COLO668 (cell line): ENCODE measurements at regions not wholly inside any gene's neighbourhood (a gene's known extent, or its start where the extent isn't known, plus 50 kb on each side); places are given as distances from the start of the nearest gene placed in this dataset.
A peak's percentile ranks its signal among the peaks of the same experiment; 100 is the strongest.
"Not testable (repeated sequence)": the region's sequence is repeated elsewhere in the genome, so short reads cannot be mapped to it uniquely, and the experiment has no call there.

Experiments
- DNase-seq: peaks from one replicate; lab custom pipeline; 2025; ENCODE audit not compliant: unreplicated experiment; lab: John Stamatoyannopoulos, UW

GRCh38 chr13:75968103-75968838 lies 332.1 kb downstream of the LMO7 start:
- DNase-seq, result no peak

- no peak for DNase-seq
These were observed 327.2 kb downstream of the LMO7 start for GRCh38 chr13:75963302-75963701.

DNA sequence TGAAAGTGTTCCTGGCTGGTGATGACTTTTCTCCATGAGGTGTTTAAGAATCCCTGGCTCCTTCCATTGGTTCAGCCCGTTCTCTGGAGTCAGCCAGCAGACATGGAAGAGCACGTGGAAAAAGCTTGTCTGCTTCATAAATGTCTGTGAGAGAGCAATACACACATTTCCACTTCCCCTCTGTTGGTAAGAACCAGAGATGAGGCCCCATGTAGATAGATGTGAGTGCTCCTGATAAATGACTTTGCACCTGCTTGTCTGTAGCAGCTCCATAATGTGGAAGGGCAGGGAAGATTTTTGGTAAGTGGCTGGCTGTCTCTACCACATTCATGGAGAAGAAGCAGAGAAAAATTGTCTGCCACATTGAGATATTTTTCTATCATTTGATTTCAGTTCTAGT lies 325.8 kb downstream of the LMO7 start:
- no peak for DNase-seq

DNA sequence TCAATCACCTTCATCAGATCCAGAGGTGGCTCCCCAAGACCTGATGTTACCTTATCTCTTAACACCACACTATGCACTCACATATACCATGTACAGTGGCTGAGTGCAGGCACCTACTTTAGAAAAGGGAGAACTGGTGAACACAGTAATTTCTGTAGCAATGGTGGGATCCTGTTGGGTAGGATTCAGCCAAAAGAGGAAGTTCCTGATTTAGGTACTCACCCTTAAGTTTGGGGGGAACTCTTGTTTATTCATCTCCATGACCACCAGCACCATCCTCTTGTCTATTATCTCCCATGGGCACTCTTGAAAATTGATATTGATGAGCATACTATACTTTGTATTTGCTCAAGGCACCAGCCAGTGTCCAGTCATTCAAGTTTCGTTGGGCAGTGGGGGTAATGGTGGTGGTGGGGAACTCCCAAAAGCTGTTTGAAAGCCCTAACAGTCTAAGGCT lies 324.4 kb downstream of the LMO7 start:
- DNase-seq, result no peak

DNA sequence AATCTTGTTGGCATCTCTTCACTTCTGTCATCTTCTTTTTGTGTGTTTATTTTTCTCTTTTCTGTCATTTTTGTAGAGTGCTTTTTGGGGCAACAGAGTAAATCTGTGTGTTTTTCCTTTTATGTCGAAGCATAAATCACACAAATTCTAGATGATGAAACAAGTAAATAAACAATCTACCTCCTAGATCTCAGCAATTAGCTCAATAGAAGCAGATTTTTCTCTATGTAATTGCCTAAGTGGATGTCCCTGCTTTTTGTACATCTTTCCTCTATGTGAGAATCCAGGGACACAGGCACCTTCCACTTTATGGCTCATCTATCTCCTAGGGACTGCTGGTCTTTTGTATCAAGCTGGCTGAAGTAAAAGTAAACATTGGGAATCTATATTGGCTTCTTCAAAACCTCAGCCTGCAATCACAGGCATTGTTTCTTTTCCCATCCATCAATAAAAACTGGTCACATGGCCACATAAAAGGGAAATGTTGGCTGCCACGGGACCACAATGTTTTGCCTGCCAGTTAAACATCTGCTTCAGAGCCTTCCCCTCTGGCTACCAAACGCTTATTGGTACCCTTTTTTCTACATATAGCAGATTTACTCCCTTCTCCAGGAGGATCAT lies 323.8 kb downstream of the LMO7 start:
- peak; percentile 76 for DNase-seq

DNA sequence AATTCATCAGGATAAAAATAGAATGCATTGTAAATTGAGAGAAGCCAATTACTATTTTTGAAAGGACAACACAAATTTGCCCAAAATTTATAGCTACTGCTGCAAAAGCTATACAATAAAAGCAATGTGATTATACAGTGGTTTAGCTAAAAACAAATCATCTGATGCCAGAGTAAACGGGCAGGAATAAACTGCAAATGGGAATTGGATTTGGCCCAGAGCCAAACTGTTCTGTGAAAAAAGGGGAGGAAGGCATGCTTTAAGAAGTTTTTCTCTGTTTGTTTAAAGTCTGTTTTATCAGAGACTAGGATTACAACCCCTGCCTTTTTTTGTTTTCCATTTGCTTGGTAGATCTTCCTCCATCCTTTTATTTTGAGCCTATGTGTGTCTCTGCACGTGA lies 317.5 kb downstream of the LMO7 start:
- DNase-seq, result not testable (repeated sequence)

GRCh38 chr13:75947448-75947847 lies 311.3 kb downstream of the LMO7 start:
- no peak for DNase-seq

DNA sequence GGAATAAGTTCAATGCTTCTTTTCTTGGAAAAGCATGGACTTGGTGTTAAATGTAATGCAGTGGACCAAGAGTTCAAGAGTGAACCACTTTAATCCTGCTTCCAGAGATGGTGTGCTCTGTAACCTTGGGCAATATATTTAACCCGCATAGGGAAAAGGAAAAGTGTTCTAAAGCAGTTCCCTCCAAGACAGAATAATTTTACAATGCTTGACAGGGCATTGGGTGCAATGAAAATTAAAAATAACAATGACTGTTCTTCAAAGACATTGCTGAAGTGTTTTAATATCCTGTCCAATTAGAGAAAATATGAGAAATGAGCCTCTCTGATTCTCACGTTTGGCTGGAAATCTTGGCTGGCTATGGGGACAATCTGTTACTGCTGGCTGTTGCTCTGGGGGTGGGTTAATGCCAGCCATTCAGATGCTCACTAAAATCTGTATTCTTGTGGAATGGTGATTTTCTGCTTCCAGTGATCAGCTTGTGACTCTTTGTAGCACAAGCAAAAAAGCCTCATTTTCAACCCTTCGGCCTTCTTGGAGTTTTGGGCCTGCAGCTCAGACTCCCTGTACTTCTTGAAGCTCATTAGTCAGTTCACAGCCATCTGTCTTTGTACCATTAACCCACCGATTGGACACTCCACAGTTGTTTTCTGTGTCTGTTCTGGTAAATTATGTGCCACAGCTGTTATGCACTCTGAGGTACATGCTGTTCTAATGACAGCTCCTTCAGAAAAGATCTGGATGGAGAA lies 310.6 kb downstream of the LMO7 start:
- DNase-seq, result no peak

GRCh38 chr13:75945841-75946482 lies 309.8 kb downstream of the LMO7 start:
- DNase-seq, result no peak

- DNase-seq, result no peak
These were observed 302.9 kb downstream of the LMO7 start for GRCh38 chr13:75938811-75939560.

GRCh38 chr13:75936791-75937190 lies 300.7 kb downstream of the LMO7 start:
- no peak for DNase-seq

- DNase-seq, result no peak
These were observed 299.7 kb downstream of the LMO7 start for GRCh38 chr13:75935805-75936204.

DNA sequence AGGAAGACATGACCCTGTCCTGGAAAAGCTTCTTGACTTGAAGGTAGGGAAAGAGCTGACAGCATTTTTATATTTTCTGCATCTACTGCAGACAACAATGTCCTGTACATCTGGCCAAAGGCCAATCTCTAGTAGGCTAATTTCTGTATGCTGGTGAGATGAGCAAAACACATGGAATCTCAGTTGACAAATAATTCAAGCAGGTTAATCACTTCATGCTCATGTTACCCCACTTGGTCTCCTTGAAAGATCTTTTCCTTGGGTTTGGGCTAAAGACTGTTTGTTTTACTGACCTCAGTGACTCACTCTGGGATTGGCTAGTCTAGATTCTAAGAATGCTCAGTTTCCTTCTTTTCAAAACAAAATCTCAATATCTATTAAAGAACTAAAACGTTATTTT lies 298.8 kb downstream of the LMO7 start:
- DNase-seq, result no peak

DNA sequence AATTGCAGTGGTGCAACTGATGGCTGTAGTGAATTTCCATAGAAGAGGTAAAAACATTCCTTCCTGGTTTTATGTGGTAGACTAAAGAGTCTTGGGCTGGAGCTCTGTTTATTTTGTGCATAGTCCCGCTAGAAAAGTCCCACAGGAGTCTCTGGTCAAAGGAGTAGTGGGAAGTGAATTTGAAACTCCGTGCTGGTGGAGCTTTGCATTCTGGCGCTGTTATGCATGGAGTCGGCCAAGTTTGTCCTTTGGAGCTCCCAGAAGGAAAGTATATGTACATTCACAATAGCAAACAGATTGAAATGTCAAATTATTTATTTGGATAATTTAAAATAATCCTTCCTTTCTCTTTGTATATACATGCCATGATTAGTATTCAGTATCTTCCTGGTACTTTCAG lies 296.5 kb downstream of the LMO7 start:
- DNase-seq, result no peak

DNA sequence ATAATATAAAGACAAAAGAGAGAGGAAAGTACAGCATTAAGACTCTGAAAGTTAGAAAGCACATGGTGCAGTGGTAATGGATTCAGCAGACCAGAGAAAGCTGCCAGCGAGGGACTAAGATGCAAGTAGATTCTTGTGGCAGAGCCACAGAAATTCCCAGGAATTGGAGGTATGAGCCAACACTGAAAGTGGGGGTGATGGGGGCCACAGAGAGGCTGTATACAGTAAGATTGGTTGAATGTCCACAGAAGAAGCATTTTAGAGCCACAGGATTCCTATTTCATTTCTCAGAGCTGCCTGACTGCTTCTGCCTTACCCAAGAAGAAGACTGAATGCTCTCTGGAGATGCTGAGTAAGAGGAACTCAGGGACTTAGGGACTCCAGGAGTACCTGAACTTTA lies 295.0 kb downstream of the LMO7 start:
- no peak for DNase-seq

DNA sequence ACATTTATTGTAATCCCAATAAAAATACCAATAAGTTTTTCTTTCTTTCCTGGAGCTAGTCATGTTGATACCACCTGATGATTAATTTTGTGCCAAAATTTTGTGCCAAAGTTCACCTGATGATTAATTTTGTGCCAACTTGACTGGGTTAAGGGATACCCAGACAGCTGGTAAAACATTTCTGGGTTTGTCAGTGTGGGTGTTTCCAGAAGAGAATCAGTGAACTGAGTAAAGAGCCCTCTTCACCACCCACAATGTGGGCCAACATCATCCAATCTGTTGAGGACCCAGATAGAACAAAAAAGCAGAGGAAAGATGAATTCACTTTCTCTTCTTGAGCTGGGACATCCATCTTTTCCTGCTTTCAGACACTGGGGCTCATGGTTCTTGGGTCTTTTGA lies 292.9 kb downstream of the LMO7 start:
- no peak for DNase-seq

- DNase-seq, result no peak
These were observed 291.1 kb downstream of the LMO7 start for GRCh38 chr13:75927183-75927669.

- no peak for DNase-seq
These were observed 284.4 kb downstream of the LMO7 start for GRCh38 chr13:75920536-75920935.

DNA sequence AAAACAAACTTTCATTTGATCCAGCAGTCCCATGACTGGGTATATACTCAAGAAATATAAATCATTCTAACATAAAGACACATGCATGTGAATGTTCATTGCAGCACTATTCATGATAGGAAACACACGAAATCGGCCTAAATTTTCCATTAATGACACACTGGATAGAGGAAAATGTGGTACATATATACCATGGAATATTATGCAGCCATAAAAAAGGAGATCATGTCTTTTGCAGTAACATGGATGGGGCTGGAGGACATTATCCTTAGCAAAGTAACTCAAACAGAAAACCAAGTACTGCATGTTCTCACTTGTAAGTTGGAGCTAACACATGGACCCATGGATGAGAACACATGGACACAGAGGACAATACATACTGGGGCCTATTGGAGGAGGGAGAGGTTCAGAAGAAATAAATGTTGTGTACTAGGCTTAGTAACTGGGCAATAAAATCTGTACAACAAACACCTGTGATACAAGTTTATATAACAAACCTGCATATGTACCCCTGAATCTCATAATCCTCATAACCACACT lies 283.6 kb downstream of the LMO7 start:
- no peak for DNase-seq

DNA sequence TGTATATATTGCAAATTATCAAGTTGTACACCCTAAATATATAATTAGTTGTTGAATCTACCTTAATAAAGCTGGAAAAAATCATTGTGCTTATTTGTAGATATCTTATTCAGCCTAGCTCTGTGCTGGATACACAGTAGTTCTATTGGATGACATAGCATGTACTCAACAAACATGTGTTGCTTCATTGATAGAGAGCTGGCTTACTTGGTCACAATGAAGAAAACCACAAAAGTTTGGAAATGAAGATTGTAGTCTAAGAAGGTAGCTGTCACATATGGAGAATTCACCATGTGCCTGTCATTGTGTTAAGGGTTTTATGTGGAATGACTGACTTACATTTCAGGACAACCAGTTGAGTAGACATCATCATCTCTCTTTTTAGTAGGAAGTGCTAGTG lies 278.9 kb downstream of the LMO7 start:
- DNase-seq, result no peak
